PC-9 (cell line): ENCODE measurements at regions not wholly inside any gene's neighbourhood (a gene's known extent, or its start where the extent isn't known, plus 50 kb on each side); places are given as distances from the start of the nearest gene placed in this dataset.

Experiments
- BruUV-seq: library from RNA; stranded (reverse); fragments of 400-500 nt; replicated peaks from 2 replicates; lab custom pipeline; 2021; lab: Mats Ljungman, UMichigan
- CTCF ChIA-PET: fragments of 300-600 bp; sonication (Branson Sonifier 250); formaldehyde crosslinking; loops from one replicate; lab custom pipeline; 2022; ENCODE audit warnings: antibody characterized with exemption; lab: Charles Lee
- POLR2A ChIA-PET: fragments of 300-600 bp; sonication (Branson Sonifier 250); formaldehyde crosslinking; loops from one replicate; lab custom pipeline; 2022; ENCODE audit warnings: antibody characterized with exemption; ENCODE audit not compliant: unreplicated experiment; lab: Charles Lee
- DNase-seq, 2 experiments: peaks; one replicate each; pipeline versions ENCODE4 v3.0.0 to v3.0.0-alpha.2; 2015 to 2022; ENCODE audit warnings: mixed read lengths in 1 of 2
- H2AFZ ChIP-seq: fragments of 200-600 bp; sonication (generic); 2 replicates; pipeline ENCODE4 v1.8.1; 2017; ENCODE audit warnings: antibody characterized with exemption
- H3F3A ChIP-seq: fragments of 200-600 bp; sonication (generic); 2 replicates; pipeline ENCODE4 v1.8.1; 2017; ENCODE audit warnings: antibody characterized with exemption, mild to moderate bottlenecking, low read depth; ENCODE audit not compliant: insufficient read depth
- H3K27ac ChIP-seq: fragments of 200-600 bp; sonication (generic); 2 replicates; pipeline ENCODE4 v1.6.1; 2016; ENCODE audit warnings: mixed run types
- H3K27me3 ChIP-seq: fragments of 200-600 bp; sonication (generic); 2 replicates; pipeline ENCODE4 v1.6.1; 2016; ENCODE audit warnings: low read depth, mixed run types; ENCODE audit not compliant: insufficient read depth
- H3K36me3 ChIP-seq: fragments of 200-600 bp; sonication (generic); 2 replicates; pipeline ENCODE4 v1.6.1; 2016; ENCODE audit warnings: low read depth, mixed run types
- H3K4me1 ChIP-seq: fragments of 200-600 bp; sonication (generic); replicated peaks from 2 replicates; pipeline ENCODE4 v1.6.1; 2016; ENCODE audit warnings: mixed run types; ENCODE audit not compliant: insufficient read depth
- H3K4me2 ChIP-seq: fragments of 200-600 bp; sonication (generic); 2 replicates; pipeline ENCODE4 v1.6.1; 2017; ENCODE audit warnings: mixed run types
- H3K4me3 ChIP-seq: fragments of 200-600 bp; sonication (generic); 2 replicates; pipeline ENCODE4 v1.6.1; 2016; ENCODE audit warnings: mixed run types
- H3K79me2 ChIP-seq: fragments of 200-600 bp; sonication (generic); 2 replicates; pipeline ENCODE4 v1.6.1; 2017; ENCODE audit warnings: low read depth, mixed run types
- H3K9me2 ChIP-seq: fragments of 200-600 bp; sonication (generic); 2 replicates; pipeline ENCODE4 v1.8.1; 2017; ENCODE audit warnings: mild to moderate bottlenecking; ENCODE audit not compliant: insufficient read depth
- H3K9me3 ChIP-seq: fragments of 200-600 bp; sonication (generic); 2 replicates; pipeline ENCODE4 v1.8.1; 2016; ENCODE audit warnings: low read depth; ENCODE audit not compliant: insufficient read depth
- H4K20me1 ChIP-seq: fragments of 200-600 bp; sonication (generic); 2 replicates; pipeline ENCODE4 v1.8.1; 2017; ENCODE audit not compliant: insufficient read depth
- CTCF ChIP-seq: fragments of 200-600 bp; sonication (generic); conservative IDR thresholded peaks from 2 replicates; pipeline ENCODE4 v1.6.1; 2017; ENCODE audit warnings: mixed run types, antibody characterized with exemption, mild to moderate bottlenecking, moderate library complexity
- EZH2 ChIP-seq: fragments of 200-600 bp; sonication (generic); IDR thresholded peaks from 2 replicates; pipeline ENCODE4 v1.8.0; 2017; ENCODE audit warnings: antibody characterized with exemption, low read depth
- intact Hi-C: fragments of 100-400 bp; cut with micrococcal nuclease; formaldehyde crosslinking; loops from one replicate; pipeline ENCODE4 v1.10.0; 2022; ENCODE audit not compliant: unreplicated experiment

GRCh38 chr5:108659531-108659930 is 88.2 kb upstream of the FER start:
- no peaks in the 10 kb centered on the region for H3K36me3 ChIP-seq
- H4K20me1 ChIP-seq = no peaks in the 10 kb centered on the region
- H3K9me2 ChIP-seq = no peaks in the 10 kb centered on the region
- CTCF ChIA-PET = no interaction called here
- peaks cover 18% of the 10 kb centered on the region; the same call in 1 of the 2 replicates for H3F3A ChIP-seq
- POLR2A ChIA-PET = no interaction called here
- H3K79me2 ChIP-seq = no peaks in the 10 kb centered on the region
- H3K4me3 ChIP-seq = no peak overlapping the region
- H3K27me3 ChIP-seq = no peaks in the 10 kb centered on the region
- no peak for TF ChIP-seq CTCF
- no peak overlapping the region for H3K4me2 ChIP-seq
- intact Hi-C loops = no loop called here
- BruUV-seq = no TSS peak
- H3K4me1 ChIP-seq = peaks cover 30% of the 10 kb centered on the region
- H3K9me3 ChIP-seq = no peaks in the 10 kb centered on the region
- DNase-seq = no peak
- H2AFZ ChIP-seq = no peak overlapping the region
- no peak overlapping the region for H3K27ac ChIP-seq

GRCh38 chr5:108655750-108656450 is 91.8 kb upstream of the FER start:
- Histone ChIP-seq H4K20me1 (no peaks in the 10 kb centered on the region), H3K4me3 (no peak overlapping the region), H3F3A (peaks cover 4% of the 10 kb centered on the region; the same call in 1 of the 2 replicates), H3K9me3 (0 out of 2 replicates have a peak, but pooled peaks cover 4% of the 10 kb centered on the region), H3K36me3 (no peaks in the 10 kb centered on the region), H3K27me3 (no peaks in the 10 kb centered on the region), H3K4me2 (peak overlapping the region; percentile 35), H2AFZ (no peak overlapping the region), H3K4me1 (peaks cover 23% of the 10 kb centered on the region), H3K9me2 (no peaks in the 10 kb centered on the region), H3K79me2 (no peaks in the 10 kb centered on the region), H3K27ac (0 out of 2 replicates have a peak overlapping the region, but pooled peaks have one; percentile 10)
- BruUV-seq = no TSS peak
- DNase-seq = peak; percentile 4 to 82
- ChIA-PET POLR2A (interaction anchor here (0.6 kb wide), 1 partner anchor 73 kb away, joined by 3 read pairs; no protein-coding TSS in a partner anchor), CTCF (no interaction called here)
- no peak for TF ChIP-seq EZH2
- TF ChIP-seq CTCF = no peak
- intact Hi-C loops = no loop called here

GRCh38 chr5:108654051-108654450 is 93.6 kb upstream of the FER start:
- no peak for TF ChIP-seq EZH2
- H3K4me2 ChIP-seq = no peak overlapping the region
- no peak overlapping the region for H3K27ac ChIP-seq
- no peaks in the 10 kb centered on the region for H3K79me2 ChIP-seq
- H3F3A ChIP-seq = peaks cover 4% of the 10 kb centered on the region; the same call in 1 of the 2 replicates
- CTCF ChIA-PET = no interaction called here
- no peaks in the 10 kb centered on the region for H3K27me3 ChIP-seq
- intact Hi-C loops = no loop called here
- H2AFZ ChIP-seq = no peak overlapping the region
- H3K9me3 ChIP-seq = 0 out of 2 replicates have a peak, but pooled peaks cover 4% of the 10 kb centered on the region
- H4K20me1 ChIP-seq = no peaks in the 10 kb centered on the region
- no TSS peak for BruUV-seq
- H3K4me1 ChIP-seq = peaks cover 23% of the 10 kb centered on the region
- DNase-seq = peak in 1 of 2 experiments; percentile 39
- H3K4me3 ChIP-seq = no peak overlapping the region
- H3K9me2 ChIP-seq = no peaks in the 10 kb centered on the region
- H3K36me3 ChIP-seq = no peaks in the 10 kb centered on the region
- POLR2A ChIA-PET = no interaction called here
